ENCODE measurements at regions not wholly inside any gene's neighbourhood (a gene's known extent, or its start where the extent isn't known, plus 50 kb on each side); places are given as distances from the start of the nearest gene placed in this dataset.

- Histone ChIP-seq H4K5ac (ENCODE audit: insufficient read length, low read depth, low read length) (no peak overlapping the region), H3K18ac (ENCODE audit: extremely low read depth, low read length) (no peak overlapping the region), H3K4ac (replicated peaks; ENCODE audit: insufficient read length, low read depth, low read length) (no peak overlapping the region), H3K14ac (ENCODE audit: insufficient read length) (no peak overlapping the region), H3K4me2 (ENCODE audit: insufficient read depth in 1 of 2, low read depth in 2 of 2, low read length in 2 of 2) (no peak overlapping the region), H3K9me3 (ENCODE audit: insufficient read depth in 2 of 2, low read depth in 1 of 2, low read length in 1 of 2) (no peaks in the 10 kb centered on the region), H3K9ac (replicated peaks in 1 of 4; ENCODE audit: extremely low read depth in 1 of 4, low read depth in 3 of 4, low read length in 3 of 4) (no peak overlapping the region), H3K56ac (replicated peaks; ENCODE audit: insufficient read length, low read depth, low read length) (no peak overlapping the region), H2BK120ac (replicated peaks; ENCODE audit: low read depth, low read length) (no peak overlapping the region), H2BK5ac (ENCODE audit: low read depth, low read length) (no peak overlapping the region), H4K8ac (ENCODE audit: extremely low read depth, insufficient read depth, low read length) (no peak overlapping the region; the same call in 1 of the 2 replicates), H3K27ac (ENCODE audit: low read depth, low read length) (no peak overlapping the region), H3K79me2 (ENCODE audit: control insufficient read depth in 1 of 2, insufficient read depth in 2 of 2, low read length in 2 of 2) (no peaks in the 10 kb centered on the region), H2AK5ac (ENCODE audit: low read depth, low read length) (no peak overlapping the region), H2BK20ac (ENCODE audit: low read length) (no peak overlapping the region), H4K20me1 (replicated peaks in 1 of 2; ENCODE audit: control insufficient read depth in 1 of 2, insufficient read depth in 2 of 2, low read length in 2 of 2) (no peaks in the 10 kb centered on the region), H3K27me3 (replicated peaks in 1 of 4; ENCODE audit: control insufficient read depth in 3 of 4, extremely low read depth in 1 of 4, insufficient read depth in 3 of 4, low read length in 3 of 4) (no peaks in the 10 kb centered on the region; a peak in 1 of 7 replicates), H4K91ac (replicated peaks; ENCODE audit: insufficient read length, low read length) (no peak overlapping the region), H3K4me1 (replicated peaks in 1 of 4; ENCODE audit: control insufficient read depth in 3 of 4, insufficient read depth in 4 of 4, low read length in 3 of 4) (no peaks in the 10 kb centered on the region), H2AFZ (ENCODE audit: low read length) (no peak overlapping the region), H3K23me2 (ENCODE audit: low read depth, low read length) (peaks cover 3% of the 10 kb centered on the region; the same call in 1 of the 2 replicates), H3K79me1 (ENCODE audit: low read depth, low read length) (no peaks in the 10 kb centered on the region), H2BK15ac (ENCODE audit: low read length) (no peak overlapping the region), H3K4me3 (ENCODE audit: extremely low read depth in 1 of 4, insufficient read depth in 2 of 4, low read depth in 3 of 4, low read length in 4 of 4) (no peak overlapping the region), H2BK12ac (ENCODE audit: low read depth, low read length) (no peak overlapping the region), H3K36me3 (ENCODE audit: control insufficient read depth in 2 of 4, insufficient read depth in 4 of 4, low read length in 3 of 4) (no peaks in the 10 kb centered on the region), H3K23ac (ENCODE audit: insufficient read length) (no peak overlapping the region)
- TF ChIP-seq BCL11A (IDR thresholded peaks at IDR 0.05; ENCODE audit: low read depth in 2 of 2, low read length in 2 of 2) (no peak), PHF8 (conservative IDR thresholded peaks at IDR 0.05; ENCODE audit: low read depth, low read length) (no peak), RAD21 (IDR thresholded peaks at IDR 0.05 in 1 of 2, conservative IDR thresholded peaks at IDR 0.05 in 1 of 2; ENCODE audit: low read depth in 2 of 2, low read length in 2 of 2) (no peak), SIN3A (conservative IDR thresholded peaks at IDR 0.05 in 1 of 2, IDR thresholded peaks at IDR 0.05 in 1 of 2; ENCODE audit: low read depth in 1 of 2, low read length in 2 of 2) (no peak), SP1 (IDR thresholded peaks at IDR 0.05; ENCODE audit: low read depth, low read length) (no peak), CHD1 (IDR thresholded peaks at IDR 0.05; ENCODE audit: low read depth, low read length) (no peak), YY1 (IDR thresholded peaks at IDR 0.05; ENCODE audit: low read depth, low read length) (no peak), SIX5 (IDR thresholded peaks at IDR 0.05; ENCODE audit: low read depth, low read length) (no peak), POU5F1 (IDR thresholded peaks at IDR 0.05; ENCODE audit: low read depth, low read length) (no peak), CTBP2 (IDR thresholded peaks at IDR 0.05; ENCODE audit: borderline replicate concordance, insufficient read depth, insufficient read length, low read length) (no peak), HDAC6 (IDR thresholded peaks at IDR 0.05; ENCODE audit: low read depth, low read length) (no peak), MAX (IDR thresholded peaks at IDR 0.05) (no peak), BRCA1 (IDR thresholded peaks at IDR 0.05; ENCODE audit: low read depth, low read length) (no peak)
- ChIA-PET CTCF (ENCODE audit: partially characterized antibody) (no interaction called here), POLR2A (ENCODE audit: partially characterized antibody) (no interaction called here)
- FAIRE-seq (no peak), DNase-seq (ENCODE audit: low read depth in 1 of 2, low spot score in 2 of 2) (peak in 1 of 2 experiments; percentile 32)
- WGBS, 2 experiments (ENCODE audit: extremely low coverage in 1 of 2, insufficient coverage in 1 of 2, insufficient read length in 1 of 2, insufficient replicate concordance in 2 of 2, low coverage in 1 of 2, low lambda C conversion rate in 2 of 2, missing lambda C conversion rate in 1 of 2) = 93% methylated on average over 7 of the region's 7 CpGs; no CpG with 5 or more reads in 1 of the 2 experiments
These were observed 227.5 kb downstream of the MIAT start for GRCh38 chr22:26884921-26885320.

All from H1 (cell line).